SU-DHL-6 (cell line): ENCODE measurements at regions not wholly inside any gene's neighbourhood (a gene's known extent, or its start where the extent isn't known, plus 50 kb on each side); places are given as distances from the start of the nearest gene placed in this dataset.

Experiments used
- CTCF ChIP-seq: fragments of 200-600 bp; sonication (generic); IDR thresholded peaks from one replicate; pipeline ENCODE4 v1.5.1; 2017; ENCODE audit warnings: antibody characterized with exemption, mild to moderate bottlenecking, low read length, moderate library complexity; ENCODE audit not compliant: insufficient read depth, poor library complexity, severe bottlenecking
- EZH2phosphoT487 ChIP-seq: fragments of 200-600 bp; sonication (generic), shearing (Covaris generic); conservative IDR thresholded peaks from 2 replicates; pipeline ENCODE4 v1.6.1; 2018; ENCODE audit warnings: mild to moderate bottlenecking, antibody characterized with exemption, low read length, moderate library complexity, mixed read lengths

DNA sequence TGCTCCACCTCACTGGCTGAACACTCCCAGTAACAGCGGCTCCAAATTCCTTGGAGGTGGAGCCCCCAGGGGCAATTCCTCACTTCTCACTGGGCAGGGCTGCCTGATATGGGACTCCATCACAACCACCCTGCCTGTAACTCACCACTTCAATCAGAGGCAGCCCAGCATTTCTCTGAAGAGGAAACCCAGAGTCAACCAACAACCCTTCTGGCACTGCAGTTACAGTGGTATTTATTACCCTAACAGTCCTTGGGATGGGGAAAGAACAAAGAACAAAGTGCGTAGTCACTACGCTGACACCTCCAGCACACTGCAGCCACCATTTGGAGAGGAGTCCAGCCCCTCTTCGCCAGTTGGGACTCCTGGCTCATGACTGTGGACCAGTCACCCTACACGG is 85.7 kb upstream of the GALNT13 start:
- TF ChIP-seq CTCF (no peak), EZH2phosphoT487 (no peak)
